DMS153 treated with DMSO at 0.1 percent for 48 hours (cell line): ENCODE measurements at regions not wholly inside any gene's neighbourhood (a gene's known extent, or its start where the extent isn't known, plus 50 kb on each side); places are given as distances from the start of the nearest gene placed in this dataset.
A peak's percentile ranks its signal among the peaks of the same experiment; 100 is the strongest.

Experiments used
- DNase-seq: peaks from one replicate; lab custom pipeline; 2025; ENCODE audit not compliant: unreplicated experiment; lab: John Stamatoyannopoulos, UW

GRCh38 chr14:96637521-96637920, 135.3 kb downstream of the PAPOLA start:
- DNase-seq = no peak

- DNase-seq = no peak
These were observed 136.1 kb downstream of the PAPOLA start for GRCh38 chr14:96638041-96638855.

GRCh38 chr14:96639550-96639949, 137.4 kb downstream of the PAPOLA start:
- no peak for DNase-seq

- DNase-seq = no peak
These were observed 146.5 kb downstream of the PAPOLA start for GRCh38 chr14:96648506-96649326.

GRCh38 chr14:96649327-96649601, 147.1 kb downstream of the PAPOLA start:
- DNase-seq = no peak

- DNase-seq = no peak
These were observed 143.6 kb upstream of the VRK1 start for GRCh38 chr14:96653597-96653996.

- DNase-seq = no peak
These were observed 138.6 kb upstream of the VRK1 start for GRCh38 chr14:96658611-96659010.

- DNase-seq = no peak
These were observed 137.1 kb upstream of the VRK1 start for GRCh38 chr14:96660123-96660522.

GRCh38 chr14:96660667-96661066, 136.5 kb upstream of the VRK1 start:
- DNase-seq = no peak

GRCh38 chr14:96661244-96661969, 135.8 kb upstream of the VRK1 start:
- DNase-seq = no peak

- peak; percentile 13 for DNase-seq
These were observed 134.8 kb upstream of the VRK1 start for GRCh38 chr14:96662116-96662970.

- DNase-seq = no peak
These were observed 134.1 kb upstream of the VRK1 start for GRCh38 chr14:96663076-96663475.

GRCh38 chr14:96663491-96664067, 133.6 kb upstream of the VRK1 start:
- no peak for DNase-seq

GRCh38 chr14:96666088-96666487, 131.1 kb upstream of the VRK1 start:
- DNase-seq = no peak

GRCh38 chr14:96670391-96670790, 126.8 kb upstream of the VRK1 start:
- no peak for DNase-seq

- no peak for DNase-seq
These were observed 126.0 kb upstream of the VRK1 start for GRCh38 chr14:96671218-96671617.

- DNase-seq = no peak
These were observed 123.5 kb upstream of the VRK1 start for GRCh38 chr14:96673706-96674105.

- no peak for DNase-seq
These were observed 123.1 kb upstream of the VRK1 start for GRCh38 chr14:96674121-96674520.

- no peak for DNase-seq
These were observed 121.0 kb upstream of the VRK1 start for GRCh38 chr14:96676166-96676565.

GRCh38 chr14:96681829-96682228, 115.4 kb upstream of the VRK1 start:
- no peak for DNase-seq

GRCh38 chr14:96682401-96682800, 114.8 kb upstream of the VRK1 start:
- no peak for DNase-seq
